ENCODE measurements at regions not wholly inside any gene's neighbourhood (a gene's known extent, or its start where the extent isn't known, plus 50 kb on each side); places are given as distances from the start of the nearest gene placed in this dataset.

- no peak for TF ChIP-seq CTCF (IDR thresholded peaks at IDR 0.05)
- no peak for TF ChIP-seq POLR2A (IDR thresholded peaks at IDR 0.05)
Observed at GRCh38 chr1:168374566-168374965, 93.9 kb downstream of the TBX19 start.
